NCI-H69 (cell line): ENCODE measurements at regions not wholly inside any gene's neighbourhood (a gene's known extent, or its start where the extent isn't known, plus 50 kb on each side); places are given as distances from the start of the nearest gene placed in this dataset.

Experiments
- DNase-seq: peaks from one replicate; lab custom pipeline; 2025; lab: John Stamatoyannopoulos, UW

DNA sequence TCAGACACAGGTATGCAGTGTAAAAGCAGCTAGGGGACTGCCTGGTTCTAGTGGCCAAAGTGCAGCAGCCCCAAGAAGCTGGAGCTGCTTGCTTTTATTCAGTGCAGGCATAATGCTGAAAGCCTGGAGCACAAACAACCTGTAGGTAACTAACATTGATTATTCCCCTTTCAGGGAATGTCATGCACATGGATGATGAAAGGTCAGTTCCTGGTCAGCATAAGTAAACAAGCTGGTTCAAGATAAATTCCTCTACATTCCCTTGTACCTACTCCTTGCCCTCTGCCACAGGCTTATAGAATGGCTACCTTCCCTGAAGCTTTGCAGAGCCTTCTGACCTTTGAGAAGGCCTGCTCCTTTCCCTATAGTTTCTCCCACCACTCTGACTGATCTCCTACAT lies 1318.5 kb upstream of the ADGRL3 start:
- no peak for DNase-seq

DNA sequence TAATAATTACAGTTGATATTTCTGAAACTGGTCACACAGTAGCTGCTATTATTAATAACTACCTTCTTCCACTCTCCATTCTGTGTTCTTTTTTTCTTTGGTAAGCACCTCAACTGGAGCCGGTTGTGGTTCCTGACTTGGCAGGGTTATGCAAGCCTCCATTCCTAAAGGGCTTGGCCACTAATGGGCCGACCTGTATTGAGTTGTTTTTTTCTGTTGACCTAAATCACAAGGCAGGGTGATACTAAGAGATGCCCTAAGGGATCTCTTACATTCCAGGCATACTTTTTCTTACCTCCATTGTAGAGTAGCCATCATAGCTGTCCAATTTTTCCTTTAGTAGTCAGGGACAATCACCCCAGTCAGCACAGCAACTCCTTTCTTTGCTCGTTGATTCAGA lies 1295.8 kb upstream of the ADGRL3 start:
- DNase-seq = no peak

DNA sequence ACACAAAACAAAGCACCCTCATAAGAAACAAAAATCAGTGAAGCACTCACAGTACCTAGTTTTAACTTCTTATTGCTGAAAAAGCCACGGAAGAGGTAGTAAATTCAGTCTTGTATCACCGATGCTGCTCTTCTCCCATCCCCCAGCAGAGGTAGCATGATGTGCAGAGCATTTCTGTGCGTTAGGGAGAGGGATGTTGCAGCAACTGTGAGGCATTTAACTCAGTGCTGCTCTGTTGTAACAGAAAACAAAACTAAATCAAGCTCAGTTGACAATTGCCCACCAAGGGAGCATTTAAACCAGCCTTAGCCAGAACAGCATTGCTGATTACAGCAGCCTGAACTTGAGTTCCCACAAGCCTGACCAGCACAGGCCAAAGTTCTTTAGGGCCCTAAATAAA lies 1279.7 kb upstream of the ADGRL3 start:
- DNase-seq = no peak

DNA sequence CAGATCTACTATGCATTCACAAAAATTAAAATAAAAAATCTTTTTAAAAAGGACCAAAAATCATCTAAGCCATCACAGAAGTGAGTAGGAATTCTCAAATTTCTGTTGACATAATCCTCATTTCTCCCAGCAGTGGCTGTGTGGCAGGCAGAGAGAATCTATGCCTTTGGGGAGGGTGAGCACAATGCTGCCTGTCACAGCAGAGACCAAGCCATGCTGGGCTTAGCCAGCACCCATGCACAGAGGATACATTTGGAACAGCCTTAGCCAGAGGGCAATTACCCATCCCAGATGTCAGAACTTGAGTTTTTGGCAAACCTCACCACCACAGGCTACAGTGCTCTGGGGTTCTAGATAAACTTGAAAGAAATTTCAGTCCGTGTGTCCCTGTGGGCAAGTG lies 1274.8 kb upstream of the ADGRL3 start:
- peak; percentile 9 for DNase-seq

DNA sequence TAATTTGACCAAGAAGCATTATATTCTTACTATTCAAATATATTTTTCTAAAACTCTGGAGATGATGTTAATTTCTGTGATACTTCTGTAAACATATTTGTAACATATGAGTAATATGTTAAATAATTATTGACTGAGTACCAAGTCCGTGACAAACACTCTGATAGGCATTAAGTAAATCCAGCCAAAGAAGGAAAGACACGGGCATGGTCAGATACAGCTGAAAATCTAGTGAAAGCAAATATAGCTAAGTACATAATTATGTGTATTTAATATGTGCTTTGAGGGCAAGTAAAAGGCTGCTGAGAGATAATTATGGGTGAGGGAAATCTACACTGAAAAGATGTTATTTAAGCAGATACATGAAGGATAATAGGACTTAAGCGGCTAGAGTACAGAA lies 1263.6 kb upstream of the ADGRL3 start:
- peak; percentile 92 for DNase-seq

DNA sequence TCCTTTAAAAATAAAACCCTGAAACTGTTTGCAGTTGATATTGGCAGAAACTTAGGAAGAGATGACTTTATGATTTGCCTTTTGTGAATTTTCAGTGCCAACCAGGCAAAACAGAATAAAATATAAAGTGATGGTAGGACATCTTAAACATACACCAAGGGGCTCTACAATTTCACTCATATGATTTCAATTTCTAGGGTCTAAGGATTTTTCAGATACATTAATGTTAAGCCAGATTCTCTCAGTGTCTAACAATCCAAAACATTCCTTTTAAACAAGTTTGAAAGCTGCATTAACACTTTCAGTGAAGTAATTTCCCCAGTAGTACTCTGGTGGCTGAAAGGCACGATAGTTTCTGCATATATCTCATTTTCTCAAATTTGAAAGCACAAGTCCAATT lies 1262.0 kb upstream of the ADGRL3 start:
- no peak for DNase-seq

DNA sequence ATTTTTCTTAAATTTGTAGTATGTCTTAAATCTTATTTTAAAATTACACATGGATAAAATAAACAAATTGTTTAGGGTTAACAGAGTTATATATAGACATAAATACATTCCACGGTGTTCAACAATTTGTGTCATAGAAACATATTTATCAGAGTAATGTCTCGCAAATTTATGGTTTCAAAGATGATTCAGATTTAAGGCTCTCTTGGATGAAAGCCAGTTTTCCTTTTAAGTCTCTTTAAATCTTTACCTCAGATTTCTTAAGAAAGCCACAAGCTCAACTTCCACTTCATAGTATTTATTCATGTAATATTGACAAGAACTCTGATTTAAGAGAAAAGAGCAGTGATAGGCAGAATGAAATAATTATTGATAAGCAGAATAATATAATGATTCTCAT lies 1254.8 kb upstream of the ADGRL3 start:
- DNase-seq = peak; percentile 12

DNA sequence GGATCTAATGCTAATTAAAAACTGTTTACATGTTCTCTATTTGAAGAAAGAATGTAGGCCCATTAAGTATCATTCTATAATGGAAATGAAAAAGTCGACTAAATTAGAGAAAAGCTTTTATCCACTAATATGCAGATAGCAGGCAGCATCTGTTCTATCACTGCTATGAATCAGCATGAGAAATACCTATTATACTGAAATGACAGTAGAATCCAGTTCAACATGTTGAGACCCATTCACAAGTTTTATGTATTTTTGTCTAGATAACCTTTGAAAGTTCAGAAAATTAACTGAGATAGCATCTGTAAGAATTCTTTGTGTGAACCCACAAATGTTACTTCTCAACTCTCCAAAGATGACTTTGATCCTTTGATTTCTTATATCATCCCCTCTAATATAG lies 1254.4 kb upstream of the ADGRL3 start:
- no peak for DNase-seq

DNA sequence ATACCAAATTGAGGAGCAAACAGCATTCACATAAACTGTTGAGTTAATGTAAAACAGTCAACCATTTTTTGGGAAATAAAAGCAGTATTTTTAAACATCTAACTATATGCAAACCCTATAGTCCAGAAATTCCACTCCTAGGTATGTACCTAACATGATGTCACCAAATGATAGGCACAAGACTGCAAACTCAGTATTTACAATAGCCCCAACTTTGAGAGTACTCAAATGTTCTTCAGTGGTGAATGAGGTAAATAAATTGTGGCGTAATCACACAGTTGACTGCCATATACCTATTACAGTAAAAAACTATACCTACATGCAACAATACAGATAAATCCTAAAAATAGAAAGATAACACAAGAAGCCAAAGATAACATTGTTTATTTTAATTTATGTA lies 1243.8 kb upstream of the ADGRL3 start:
- no peak for DNase-seq

DNA sequence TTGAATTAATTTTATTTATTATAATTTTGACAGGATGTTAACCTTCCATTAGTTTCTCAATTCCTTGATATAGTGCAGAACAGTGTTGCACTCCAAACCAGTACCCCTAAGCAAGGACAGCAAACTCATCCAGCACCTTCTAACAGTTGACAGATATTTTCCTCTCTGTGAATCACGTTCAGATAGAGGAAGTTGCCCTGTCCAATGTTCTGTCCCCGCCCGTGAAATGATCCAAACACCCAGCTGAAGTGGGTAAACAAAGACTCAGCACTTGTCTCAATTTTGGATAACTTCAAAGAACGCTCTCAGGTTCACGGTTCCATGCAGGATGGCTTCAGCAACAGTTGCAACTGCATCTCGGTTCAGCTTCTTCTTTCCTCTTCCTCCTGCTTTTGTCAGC lies 1240.0 kb upstream of the ADGRL3 start:
- DNase-seq = no peak

DNA sequence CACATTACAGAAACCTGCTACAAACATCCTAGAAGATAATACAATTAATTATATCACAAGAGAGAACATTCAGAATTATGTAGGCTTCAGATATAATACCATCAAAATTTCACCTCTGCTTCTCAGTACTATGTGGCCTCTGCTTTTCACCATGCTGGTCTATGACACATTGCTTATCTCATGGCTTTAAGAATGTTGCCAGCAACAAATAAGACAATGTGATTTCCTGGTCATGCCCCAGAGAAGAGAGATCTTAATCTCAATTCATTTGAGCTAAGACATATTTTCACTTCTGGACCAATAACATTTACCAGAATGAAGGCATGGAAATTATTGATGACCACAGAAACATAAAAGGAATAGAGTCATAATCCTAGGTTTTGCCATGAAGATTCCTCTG lies 1233.4 kb upstream of the ADGRL3 start:
- DNase-seq = no peak

DNA sequence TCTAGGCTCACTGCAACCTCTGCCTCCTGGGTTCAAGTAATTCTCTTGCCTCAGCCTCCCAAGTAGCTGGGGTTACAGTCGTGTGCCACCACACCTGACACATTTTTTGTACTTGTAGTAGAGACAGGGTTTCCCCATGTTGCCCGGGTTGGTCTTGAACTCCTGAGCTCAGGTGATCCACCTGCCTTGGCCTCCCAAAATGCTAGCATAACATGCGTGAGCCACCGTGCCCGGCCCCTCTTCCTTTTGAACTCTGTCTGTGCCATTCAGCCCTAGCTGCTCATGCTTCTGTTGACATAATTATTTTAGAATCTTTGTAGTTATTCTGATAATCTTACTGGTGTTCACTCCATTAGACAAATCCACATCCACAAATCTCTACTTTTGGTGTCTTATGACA lies 1231.3 kb upstream of the ADGRL3 start:
- no peak for DNase-seq

DNA sequence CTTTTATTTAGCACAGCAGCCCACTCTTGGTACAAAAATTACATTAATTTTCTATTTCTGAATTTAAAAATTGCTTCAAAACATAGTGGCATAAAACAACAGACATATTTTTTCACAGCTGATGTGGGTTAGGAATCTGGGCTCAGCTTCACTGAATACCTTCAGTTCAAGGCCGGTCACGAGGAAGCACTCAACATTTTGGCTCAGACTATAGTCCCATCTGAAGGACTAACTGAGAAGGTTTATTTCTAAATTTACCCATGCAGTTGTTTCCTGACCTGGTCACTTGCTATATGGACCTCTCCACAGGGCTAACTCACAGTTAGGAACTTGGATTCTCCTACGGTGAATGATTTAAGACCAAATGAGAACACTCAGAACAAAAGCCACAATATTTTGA lies 1230.2 kb upstream of the ADGRL3 start:
- DNase-seq = no peak

DNA sequence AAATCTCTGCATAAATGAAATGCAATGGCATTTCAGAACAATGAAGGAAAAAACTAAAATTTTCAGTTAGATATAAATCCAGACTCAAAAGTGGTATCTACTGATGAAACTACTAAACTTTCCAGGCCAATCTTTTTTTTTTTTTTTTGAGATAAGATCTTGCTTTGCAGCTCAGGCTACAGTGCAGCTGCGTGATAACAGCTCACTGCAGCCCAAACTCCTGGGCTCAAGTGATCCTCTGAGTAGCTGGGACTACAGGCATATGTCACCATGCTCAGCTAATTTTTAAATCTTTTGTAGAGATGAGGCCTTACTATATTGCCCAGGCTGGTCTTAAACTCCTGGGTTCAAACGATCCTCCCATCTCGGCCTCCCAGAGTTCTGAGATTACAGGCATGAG lies 1228.2 kb upstream of the ADGRL3 start:
- DNase-seq = no peak

DNA sequence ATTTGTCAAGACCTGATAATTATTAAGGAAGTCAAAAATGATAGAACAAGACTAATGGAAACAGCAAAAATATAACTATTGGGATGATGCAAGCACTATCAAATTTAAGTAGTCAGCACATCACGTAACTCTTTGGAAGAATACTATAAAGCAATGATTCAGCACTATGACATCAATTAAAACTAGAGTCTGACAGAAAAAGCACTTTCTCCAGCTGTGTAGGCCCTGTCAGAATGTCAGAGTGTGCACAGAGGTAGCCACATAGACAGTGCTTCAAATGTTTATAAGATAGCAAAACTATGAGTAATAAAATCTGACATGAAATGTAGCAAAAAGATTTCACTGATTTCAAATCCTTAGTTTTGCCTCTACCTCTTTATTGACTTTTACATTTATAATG lies 1226.6 kb upstream of the ADGRL3 start:
- peak; percentile 2 for DNase-seq

DNA sequence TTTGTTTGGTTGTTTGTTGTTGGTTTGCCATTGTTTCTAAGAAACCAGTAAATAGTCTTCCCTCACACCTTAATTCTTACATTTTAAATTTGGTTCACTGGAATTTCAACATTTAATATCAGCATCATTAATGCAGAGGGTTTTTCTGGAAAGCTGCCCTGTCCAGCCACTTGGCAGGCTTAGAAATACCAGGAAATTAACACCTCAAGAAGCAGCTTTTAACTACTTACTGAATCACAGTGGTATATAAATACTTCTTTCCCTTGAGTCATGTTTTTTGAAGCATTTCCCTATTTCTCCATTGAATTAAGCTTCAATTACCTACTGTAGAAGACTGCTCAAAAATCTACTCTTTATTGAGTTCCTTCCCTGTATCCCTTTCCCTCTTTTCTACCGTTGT lies 1221.1 kb upstream of the ADGRL3 start:
- no peak for DNase-seq

DNA sequence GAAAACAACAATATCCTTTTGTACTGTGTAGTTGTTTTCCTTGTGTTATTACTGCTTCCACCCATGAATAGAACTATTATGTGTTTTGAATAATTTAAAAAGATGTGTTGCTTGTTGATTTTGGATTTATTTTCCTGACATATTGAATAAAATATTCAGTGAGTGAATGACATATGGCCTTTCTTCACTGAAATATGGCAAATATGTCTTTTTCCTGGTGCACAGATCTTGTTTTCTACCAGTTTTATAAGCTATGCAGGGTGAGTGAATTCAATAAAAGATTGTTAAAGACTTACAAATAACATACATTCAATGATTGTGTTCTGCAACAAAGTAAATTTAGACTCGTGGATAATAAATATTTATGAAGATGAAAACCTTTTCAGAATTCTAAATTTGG lies 1216.3 kb upstream of the ADGRL3 start:
- no peak for DNase-seq

DNA sequence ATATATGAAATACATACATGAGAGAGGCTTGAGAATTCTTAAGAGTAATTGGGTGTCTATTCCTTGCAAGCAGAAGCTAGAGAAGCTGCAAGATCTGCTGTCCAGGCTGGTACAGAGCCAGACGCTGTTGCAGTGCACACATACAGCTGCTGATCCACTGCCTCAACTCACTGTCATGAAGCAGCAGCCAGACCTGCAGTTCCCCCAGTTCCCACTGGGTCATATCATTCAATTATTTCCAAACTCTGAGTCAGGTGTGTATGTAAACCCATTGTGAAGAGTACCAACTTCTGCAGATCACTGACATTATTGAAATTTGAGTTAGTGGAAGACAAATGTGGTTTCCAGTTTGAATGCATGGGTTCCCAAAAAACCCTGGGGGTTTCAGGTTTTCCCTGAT lies 1212.8 kb upstream of the ADGRL3 start:
- DNase-seq = no peak

DNA sequence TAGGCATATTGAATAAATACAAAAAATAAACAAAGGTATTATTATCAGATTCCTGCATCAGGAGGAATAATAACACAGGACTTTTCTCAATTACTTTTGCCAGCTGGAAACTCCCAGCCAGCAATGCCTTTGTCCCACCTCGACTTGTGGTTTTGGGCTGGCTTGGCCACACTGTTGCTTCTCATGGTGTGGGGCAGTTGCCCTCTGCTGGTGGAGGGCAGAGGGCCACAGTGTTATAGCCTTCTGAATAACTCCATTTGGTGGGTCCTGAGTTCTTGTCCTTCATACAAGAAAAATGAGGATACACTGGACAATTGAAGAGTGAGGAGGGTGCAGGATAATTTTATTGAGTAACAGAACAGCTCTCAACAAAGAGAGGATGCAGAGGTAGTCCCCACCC lies 1206.0 kb upstream of the ADGRL3 start:
- no peak for DNase-seq

DNA sequence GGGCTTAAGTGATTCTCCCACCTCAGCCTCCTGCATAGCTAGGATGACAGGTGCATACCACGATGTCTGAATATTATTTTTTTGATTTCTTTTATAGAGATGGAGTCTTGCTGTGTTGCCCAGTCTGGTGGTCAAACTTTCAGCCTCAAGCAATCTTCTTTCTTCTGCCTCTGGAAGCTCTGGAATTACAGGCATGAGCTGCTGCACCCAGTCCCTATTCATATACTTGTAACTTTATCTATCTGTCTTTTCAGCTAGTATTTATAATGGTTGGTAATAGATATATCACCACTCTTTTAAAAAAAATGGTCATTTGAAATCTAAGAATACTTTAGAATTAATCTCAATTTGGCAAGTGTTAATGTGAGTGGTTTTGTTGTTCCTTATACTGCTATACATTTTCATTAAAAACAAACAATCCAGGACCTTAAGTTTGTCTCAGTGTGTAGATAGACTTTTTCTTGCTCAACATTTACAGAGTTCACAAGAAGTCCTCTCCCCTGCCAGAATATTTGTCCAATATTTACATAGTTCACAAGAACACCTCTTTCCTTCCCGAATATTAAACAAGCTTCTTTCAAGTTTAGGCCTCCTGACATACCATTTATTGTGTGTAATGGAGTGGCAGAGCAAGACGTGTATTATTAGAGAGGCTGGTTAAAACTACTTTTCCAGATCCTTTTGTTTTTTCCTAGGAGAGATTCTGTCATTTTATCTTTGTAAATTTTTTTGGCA lies 1197.4 kb upstream of the ADGRL3 start:
- DNase-seq = no peak

DNA sequence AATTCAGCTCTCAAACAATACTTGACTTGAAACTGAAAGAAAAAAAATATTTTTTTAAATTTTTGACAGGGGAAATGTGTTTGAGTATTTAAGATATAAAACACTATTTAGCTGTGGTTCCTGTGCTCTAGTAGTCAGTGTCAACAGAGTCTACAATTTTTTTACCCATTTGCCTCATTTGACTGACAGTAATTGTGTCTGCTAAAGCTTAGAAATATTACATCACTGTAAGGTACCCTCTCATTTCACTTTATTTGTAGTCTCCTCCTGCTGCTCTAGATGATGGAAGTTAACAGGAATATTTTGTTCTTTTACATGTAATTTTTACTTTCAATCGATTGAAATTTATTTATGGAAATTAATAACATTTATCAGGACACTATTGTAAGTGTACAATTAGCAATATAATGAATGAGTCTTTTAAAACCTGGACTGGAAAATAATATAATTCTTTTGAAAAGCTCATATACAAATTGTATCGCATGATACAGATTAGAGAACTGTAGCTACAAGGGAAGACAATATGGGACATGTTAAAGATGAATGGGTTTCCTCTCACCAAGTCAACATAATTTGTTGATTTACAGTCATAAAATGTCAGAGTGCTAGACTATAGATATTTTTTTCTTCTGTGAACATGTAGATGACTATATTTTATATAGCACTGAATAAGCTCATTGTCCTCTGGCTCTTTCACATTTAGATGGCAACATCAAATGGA lies 1186.5 kb upstream of the ADGRL3 start:
- DNase-seq = peak; percentile 8

DNA sequence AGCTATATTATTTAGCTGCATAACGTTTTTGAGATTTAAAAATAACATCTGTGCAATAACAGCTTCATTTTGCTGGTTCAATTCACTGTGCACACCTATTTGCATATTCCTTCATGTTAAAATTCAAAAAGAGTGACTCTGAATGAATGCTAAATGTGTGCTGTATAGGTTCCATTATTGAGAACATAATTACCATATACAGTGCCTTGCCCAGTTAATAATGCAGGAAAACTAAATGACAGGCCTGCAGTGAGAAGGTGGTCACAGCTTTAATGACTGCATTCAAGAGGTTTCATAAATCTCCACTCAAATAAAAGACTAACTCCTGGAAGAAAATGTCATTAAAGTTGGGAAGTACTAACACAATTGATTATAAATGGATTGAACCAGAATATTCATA lies 1183.2 kb upstream of the ADGRL3 start:
- peak; percentile 73 for DNase-seq

DNA sequence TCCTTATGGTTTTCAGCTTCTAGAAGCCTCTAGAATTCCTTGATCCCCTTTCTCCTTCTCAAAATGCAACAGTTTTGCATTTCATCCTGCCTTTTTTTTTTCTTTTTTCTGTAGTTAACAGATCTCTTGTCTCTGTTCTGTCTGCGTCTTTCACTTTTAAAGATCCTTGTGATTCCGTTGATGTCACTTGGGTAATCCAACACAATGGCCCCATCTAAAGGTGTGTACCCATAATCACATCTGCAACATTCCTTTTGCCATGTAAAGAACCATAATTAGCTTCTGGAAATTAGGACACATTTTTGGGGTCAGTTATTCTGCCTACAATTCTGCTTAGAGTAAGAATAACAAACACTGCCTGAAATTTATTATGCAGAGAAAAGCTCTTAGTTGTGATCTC lies 1180.9 kb upstream of the ADGRL3 start:
- peak; percentile 10 for DNase-seq

DNA sequence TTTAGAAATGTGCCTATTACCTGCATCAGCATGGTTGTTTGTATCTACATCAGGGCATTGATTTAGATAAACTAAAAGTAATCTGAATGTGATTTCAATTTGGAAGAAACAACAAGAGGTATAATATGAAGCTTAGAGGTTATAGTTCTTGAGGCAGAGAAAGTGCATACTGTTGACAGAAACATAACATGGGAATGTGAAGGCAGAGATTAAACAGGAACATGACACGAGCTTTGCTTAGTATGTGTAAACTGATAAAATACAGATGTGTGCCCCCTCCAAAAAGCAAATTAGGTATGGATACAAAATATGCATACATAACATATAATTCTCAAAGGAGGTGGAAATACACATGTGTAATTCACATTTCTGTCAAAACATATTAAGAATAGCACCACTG lies 1180.2 kb upstream of the ADGRL3 start:
- DNase-seq = no peak
